ENCODE measurements at regions not wholly inside any gene's neighbourhood (a gene's known extent, or its start where the extent isn't known, plus 50 kb on each side); places are given as distances from the start of the nearest gene placed in this dataset.
"Not testable (repeated sequence)": the region's sequence is repeated elsewhere in the genome, so short reads cannot be mapped to it uniquely, and the experiment has no call there.

DNA sequence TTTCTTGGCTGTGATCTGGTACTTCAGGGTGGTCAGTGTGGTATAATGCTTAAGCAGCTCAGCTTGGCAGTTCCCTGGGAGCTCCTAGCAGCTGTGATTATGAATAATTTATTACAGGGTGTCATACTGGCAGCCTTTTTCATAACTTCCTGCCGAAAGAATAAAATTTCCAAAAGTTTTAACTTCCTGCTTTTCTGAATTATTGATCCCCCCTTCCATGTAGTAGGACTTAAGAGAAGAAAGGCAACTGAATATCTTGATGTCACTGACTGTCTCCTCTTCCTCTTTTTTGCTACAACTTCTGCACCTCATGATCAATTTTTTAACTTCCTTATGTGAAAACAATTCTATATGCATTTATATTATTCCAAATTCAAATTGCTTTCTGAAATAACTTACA is 74.3 kb upstream of the SPEF2 start:
- Histone ChIP-seq H3K36me3 (ENCODE audit: control insufficient read depth, insufficient read depth, low read length) (no peaks in the 10 kb centered on the region), H3K27me3 (ENCODE audit: control insufficient read depth, insufficient read depth, low read length) (peaks cover 2% of the 10 kb centered on the region), H3K4me3 (ENCODE audit: low read depth, low read length) (no peak overlapping the region)
- POLR2A ChIA-PET: no interaction called here
- DNase-seq (ENCODE audit: low read depth): no peak
- CTCF ChIA-PET: no interaction called here
- TF ChIP-seq CTCF (IDR thresholded peaks at IDR 0.05; ENCODE audit: insufficient read depth, low read depth, low read length): no peak

DNA sequence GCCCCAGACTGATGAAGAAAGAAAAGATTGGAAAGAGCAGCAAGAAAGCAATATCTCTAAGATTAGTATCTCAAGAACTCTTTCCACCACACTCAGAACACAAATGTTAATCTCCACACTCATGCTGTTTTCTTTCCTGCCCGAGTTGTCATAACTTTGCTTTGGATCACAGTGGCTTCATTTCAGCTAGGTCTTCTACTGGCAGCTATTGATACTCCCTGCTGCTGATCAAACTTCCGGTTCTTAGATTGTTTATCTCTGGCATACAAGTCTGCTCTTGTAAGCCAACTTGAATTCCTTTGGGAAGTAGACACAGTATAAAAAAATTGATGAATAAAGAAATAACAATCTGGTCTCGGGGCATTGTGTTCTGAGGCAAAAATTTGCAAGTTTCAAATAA is 77.7 kb upstream of the SPEF2 start:
- TF ChIP-seq CTCF (IDR thresholded peaks at IDR 0.05; ENCODE audit: insufficient read depth, low read depth, low read length): no peak
- no peaks in the 10 kb centered on the region; the same call in 1 of the 2 replicates for H3K27me3 ChIP-seq (ENCODE audit: control insufficient read depth, insufficient read depth, low read length)
- ChIA-PET CTCF (no interaction called here), POLR2A (interaction anchor here (0.6 kb wide), 1 partner anchor 595 kb away, joined by 4 read pairs; no protein-coding TSS in a partner anchor)
- no peak for DNase-seq (ENCODE audit: low read depth)
- no peak overlapping the region for H3K4me3 ChIP-seq (ENCODE audit: low read depth, low read length)
- H3K36me3 ChIP-seq (ENCODE audit: control insufficient read depth, insufficient read depth, low read length): no peaks in the 10 kb centered on the region

DNA sequence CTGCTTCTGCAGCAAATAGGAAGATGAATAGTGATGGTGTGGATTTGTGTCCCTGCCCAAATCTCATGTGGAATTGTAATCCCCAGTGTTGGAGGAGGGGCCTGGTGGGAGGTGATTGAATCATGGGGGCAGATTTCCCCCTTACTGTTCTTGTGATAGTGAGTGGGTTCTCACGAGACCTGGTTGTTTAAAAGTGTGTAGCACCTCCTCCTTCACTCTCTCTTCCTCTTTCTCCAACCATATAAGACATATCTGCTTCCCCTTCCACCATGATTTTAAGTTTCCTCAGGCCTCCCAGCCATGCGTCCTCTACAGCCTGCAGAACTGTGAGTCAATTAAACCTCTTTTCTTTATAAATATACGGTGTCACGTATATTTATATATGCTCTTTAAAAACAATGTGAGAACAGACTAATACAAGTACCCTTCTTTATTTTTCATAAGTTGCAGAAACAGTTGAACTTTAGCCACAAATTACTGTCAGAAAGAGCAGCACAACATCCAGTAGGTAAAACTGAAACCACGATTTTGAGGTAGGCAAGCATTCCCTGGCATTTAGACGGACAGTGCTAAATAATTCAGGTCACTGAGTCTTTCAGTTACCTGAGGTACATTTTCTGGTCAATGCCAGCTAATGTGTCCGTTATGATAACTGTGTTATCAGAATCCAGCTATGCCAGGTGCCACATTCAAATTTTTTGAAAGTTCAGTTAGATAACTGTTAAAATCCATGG is 79.3 kb upstream of the SPEF2 start:
- POLR2A ChIA-PET: no interaction called here
- no peak for TF ChIP-seq CTCF (IDR thresholded peaks at IDR 0.05; ENCODE audit: insufficient read depth, low read depth, low read length)

DNA sequence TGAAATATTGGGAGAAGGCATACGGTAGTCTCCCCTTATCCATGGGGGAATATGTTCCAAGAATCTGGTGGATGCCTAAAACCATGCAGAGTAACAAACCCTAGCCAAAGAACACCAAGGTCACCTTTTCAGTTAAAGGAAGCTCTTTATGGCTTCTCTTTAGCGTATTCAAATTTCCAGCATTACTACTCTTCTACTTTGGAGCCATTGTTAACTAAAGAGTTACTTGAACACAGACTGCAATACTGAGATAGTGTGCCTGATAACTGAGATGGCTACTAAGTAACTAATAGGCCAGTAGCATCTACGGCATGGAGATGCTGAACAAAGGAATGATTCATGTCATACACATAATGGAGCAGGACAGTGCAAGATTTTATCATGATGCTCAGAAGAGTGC is 84.5 kb upstream of the SPEF2 start:
- ChIA-PET CTCF (interaction anchor here (1.1 kb wide), 1 partner anchor 431 kb away, joined by 4 read pairs; no protein-coding TSS in a partner anchor), POLR2A (no interaction called here)
- Histone ChIP-seq H3K4me3 (ENCODE audit: low read depth, low read length) (no peak overlapping the region), H3K27me3 (ENCODE audit: control insufficient read depth, insufficient read depth, low read length) (no peaks in the 10 kb centered on the region), H3K36me3 (ENCODE audit: control insufficient read depth, insufficient read depth, low read length) (no peaks in the 10 kb centered on the region)
- DNase-seq (ENCODE audit: low read depth): no peak
- TF ChIP-seq CTCF (IDR thresholded peaks at IDR 0.05; ENCODE audit: insufficient read depth, low read depth, low read length): no peak

More for the DNA sequence above, 79.3 kb upstream of the SPEF2 start:
- Histone ChIP-seq H3K4me3 (ENCODE audit: low read depth, low read length) (no peak overlapping the region), H3K27me3 (ENCODE audit: control insufficient read depth, insufficient read depth, low read length) (no peaks in the 10 kb centered on the region), H3K36me3 (ENCODE audit: control insufficient read depth, insufficient read depth, low read length) (no peaks in the 10 kb centered on the region)
- CTCF ChIA-PET: no interaction called here
- no peak for DNase-seq (ENCODE audit: low read depth)

DNA sequence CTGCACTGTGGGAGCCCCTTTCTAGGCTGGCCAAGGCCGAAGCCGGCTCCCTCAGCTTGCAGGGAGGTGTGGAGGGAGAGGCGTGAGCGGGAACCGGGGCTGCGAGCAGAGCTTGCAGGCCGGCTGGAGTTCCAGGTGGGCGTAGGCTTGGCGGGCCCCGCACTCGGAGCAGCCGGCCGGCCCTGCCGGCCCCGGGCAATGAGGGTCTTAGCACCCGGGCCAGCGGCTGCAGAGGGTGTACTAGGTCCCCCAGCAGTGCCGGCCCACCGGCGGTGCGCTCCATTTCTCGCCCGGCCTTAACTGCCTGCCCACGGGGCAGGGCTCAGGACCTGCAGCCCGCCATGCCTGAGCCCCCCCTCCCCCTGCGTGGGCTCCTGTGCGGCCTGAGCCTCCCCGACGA is 86.1 kb upstream of the SPEF2 start:
- H3K4me3 ChIP-seq (ENCODE audit: low read depth, low read length); H3K36me3 ChIP-seq (ENCODE audit: control insufficient read depth, insufficient read depth, low read length); H3K27me3 ChIP-seq (ENCODE audit: control insufficient read depth, insufficient read depth, low read length); CTCF ChIA-PET; POLR2A ChIA-PET; DNase-seq (ENCODE audit: low read depth): not testable (repeated sequence)

- TF ChIP-seq CTCF (IDR thresholded peaks at IDR 0.05; ENCODE audit: insufficient read depth, low read depth, low read length): no peak
- no peaks in the 10 kb centered on the region for H3K36me3 ChIP-seq (ENCODE audit: control insufficient read depth, insufficient read depth, low read length)
- DNase-seq (ENCODE audit: low read depth): no peak
- no peaks in the 10 kb centered on the region; the same call in 1 of the 2 replicates for H3K27me3 ChIP-seq (ENCODE audit: control insufficient read depth, insufficient read depth, low read length)
- no peak overlapping the region for H3K4me3 ChIP-seq (ENCODE audit: low read depth, low read length)
- POLR2A ChIA-PET: no interaction called here
- CTCF ChIA-PET: no interaction called here
These were observed 99.6 kb upstream of the SPEF2 start for GRCh38 chr5:35518104-35518503.
